ENCODE measurements at regions not wholly inside any gene's neighbourhood (a gene's known extent, or its start where the extent isn't known, plus 50 kb on each side); places are given as distances from the start of the nearest gene placed in this dataset.

- DNase-seq, result no peak
- Mint-ChIP-seq H3K4me3 (no peak overlapping the region), H3K36me3 (ENCODE audit: low read depth) (no peaks in the 10 kb centered on the region), H3K27ac (no peak overlapping the region), H3K4me1 (no peaks in the 10 kb centered on the region), H3K27me3 (no peaks in the 10 kb centered on the region), H3K9me3 (peaks cover 5% of the 10 kb centered on the region)
- ChIA-PET CTCF (no interaction called here), POLR2A (no interaction called here)
- intact Hi-C loops (cut with micrococcal nuclease), result no loop called here
- TF ChIP-seq CTCF (IDR thresholded peaks at IDR 0.05), result no peak
- no peak for ATAC-seq (ENCODE audit: low read depth)
These were observed 569.1 kb upstream of the ZFP42 start for GRCh38 chr4:187426511-187426910.

- intact Hi-C loops (cut with micrococcal nuclease), result no loop called here
- Mint-ChIP-seq H3K4me1 (no peaks in the 10 kb centered on the region), H3K36me3 (ENCODE audit: low read depth) (no peaks in the 10 kb centered on the region), H3K9me3 (peaks cover 10% of the 10 kb centered on the region), H3K27ac (no peak overlapping the region), H3K4me3 (no peak overlapping the region), H3K27me3 (no peaks in the 10 kb centered on the region)
- DNase-seq (no peak), ATAC-seq (ENCODE audit: low read depth) (no peak)
- no peak for TF ChIP-seq CTCF (IDR thresholded peaks at IDR 0.05)
- ChIA-PET CTCF (no interaction called here), POLR2A (no interaction called here)
These were observed 563.3 kb upstream of the ZFP42 start for GRCh38 chr4:187432310-187432709.

GRCh38 chr4:187433141-187433540 is 562.4 kb upstream of the ZFP42 start:
- no peaks in the 10 kb centered on the region for H3K4me1 Mint-ChIP-seq
- ATAC-seq (ENCODE audit: low read depth), result no peak
- intact Hi-C loops (cut with micrococcal nuclease), result no loop called here

GRCh38 chr4:187436251-187436650 is 559.3 kb upstream of the ZFP42 start:
- no peak for ATAC-seq (ENCODE audit: low read depth)
- H3K4me1 Mint-ChIP-seq, result no peaks in the 10 kb centered on the region
- peaks cover 7% of the 10 kb centered on the region for H3K9me3 Mint-ChIP-seq
- DNase-seq, result no peak
- H3K27me3 Mint-ChIP-seq, result no peaks in the 10 kb centered on the region
- H3K4me3 Mint-ChIP-seq, result no peak overlapping the region
- ChIA-PET POLR2A (no interaction called here), CTCF (no interaction called here)
- TF ChIP-seq CTCF (IDR thresholded peaks at IDR 0.05), result no peak
- intact Hi-C loops (cut with micrococcal nuclease), result no loop called here
- H3K27ac Mint-ChIP-seq, result no peak overlapping the region
- no peaks in the 10 kb centered on the region for H3K36me3 Mint-ChIP-seq (ENCODE audit: low read depth)

More at GRCh38 chr4:187433141-187433540, 562.4 kb upstream of the ZFP42 start:
- no peak overlapping the region for H3K27ac Mint-ChIP-seq
- DNase-seq, result no peak
- no peak for TF ChIP-seq CTCF (IDR thresholded peaks at IDR 0.05)
- H3K9me3 Mint-ChIP-seq, result peaks cover 10% of the 10 kb centered on the region
- ChIA-PET CTCF (no interaction called here), POLR2A (no interaction called here)
- no peak overlapping the region for H3K4me3 Mint-ChIP-seq
- no peaks in the 10 kb centered on the region for H3K27me3 Mint-ChIP-seq
- no peaks in the 10 kb centered on the region for H3K36me3 Mint-ChIP-seq (ENCODE audit: low read depth)

GRCh38 chr4:187444061-187444460 is 551.5 kb upstream of the ZFP42 start:
- no peak for TF ChIP-seq CTCF (IDR thresholded peaks at IDR 0.05)
- no peaks in the 10 kb centered on the region for H3K4me1 Mint-ChIP-seq
- CTCF ChIA-PET, result no interaction called here
- no peak for ATAC-seq (ENCODE audit: low read depth)
- H3K4me3 Mint-ChIP-seq, result no peak overlapping the region
- no peaks in the 10 kb centered on the region for H3K27me3 Mint-ChIP-seq
- POLR2A ChIA-PET, result no interaction called here
- no peak overlapping the region for H3K27ac Mint-ChIP-seq
- H3K9me3 Mint-ChIP-seq, result peaks cover 9% of the 10 kb centered on the region
- DNase-seq, result no peak
- intact Hi-C loops (cut with micrococcal nuclease), result no loop called here
- H3K36me3 Mint-ChIP-seq (ENCODE audit: low read depth), result no peaks in the 10 kb centered on the region
